RWPE1 (cell line): ENCODE measurements at regions not wholly inside any gene's neighbourhood (a gene's known extent, or its start where the extent isn't known, plus 50 kb on each side); places are given as distances from the start of the nearest gene placed in this dataset.

Source experiments
- CTCF ChIA-PET: fragments of 350-600 bp; sonication (Branson Sonifier 250); formaldehyde crosslinking; extraction: SDS; loops from one replicate; lab custom pipeline; 2021; lab: Yijun Ruan, JAX
- POLR2A ChIA-PET: fragments of 400-600 bp; formaldehyde crosslinking; extraction: SDS; loops from one replicate; lab custom pipeline; 2020; ENCODE audit warnings: antibody characterized with exemption; ENCODE audit not compliant: low non-redundant PET; lab: Yijun Ruan, JAX
- DNase-seq: peaks from one replicate; pipeline ENCODE4 v3.0.0; 2012; ENCODE audit warnings: low spot score
- H3K27ac ChIP-seq: fragments of 450-650 bp; 2 replicates; pipeline ENCODE4 v1.5.1; 2017
- CTCF ChIP-seq: fragments of 450-650 bp; conservative IDR thresholded peaks from 2 replicates; pipeline ENCODE4 v1.5.1; 2017; ENCODE audit warnings: low read depth, mild to moderate bottlenecking

- TF ChIP-seq CTCF: peak; percentile 86
- ChIA-PET CTCF (interaction anchor here (0.5 to 2.3 kb wide), 27 partner anchors 8 to 1995 kb away, joined by 3 to 18 read pairs (median 5); no protein-coding TSS in a partner anchor), POLR2A (no interaction called here)
- DNase-seq: peak; percentile 88
- no peak overlapping the region for H3K27ac ChIP-seq
These were observed 93.4 kb upstream of the CSF3R start for GRCh38 chr1:36576118-36576517.

GRCh38 chr1:36573445-36573844 is 90.7 kb upstream of the CSF3R start:
- no peak for DNase-seq
- TF ChIP-seq CTCF: no peak
- ChIA-PET CTCF (interaction anchor here (0.6 kb wide), 1 partner anchor 10 kb away, joined by 4 read pairs; no protein-coding TSS in a partner anchor), POLR2A (no interaction called here)
- H3K27ac ChIP-seq: no peak overlapping the region

GRCh38 chr1:36572906-36573305 is 90.2 kb upstream of the CSF3R start:
- no peak for TF ChIP-seq CTCF
- no peak for DNase-seq
- ChIA-PET POLR2A (no interaction called here), CTCF (interaction anchor here (0.6 to 0.7 kb wide), 5 partner anchors 10 to 1664 kb away, joined by 3 to 5 read pairs (median 4); no protein-coding TSS in a partner anchor)
- no peak overlapping the region for H3K27ac ChIP-seq

GRCh38 chr1:36572142-36572715 is 89.5 kb upstream of the CSF3R start:
- TF ChIP-seq CTCF: no peak
- CTCF ChIA-PET: interaction anchor here (0.6 to 0.9 kb wide), 4 partner anchors 459 to 1665 kb away, joined by 3 to 5 read pairs (median 4); no protein-coding TSS in a partner anchor
- POLR2A ChIA-PET: no interaction called here
- DNase-seq: no peak
- no peak overlapping the region for H3K27ac ChIP-seq

GRCh38 chr1:36571106-36571505 is 88.4 kb upstream of the CSF3R start:
- TF ChIP-seq CTCF: no peak
- no peak overlapping the region for H3K27ac ChIP-seq
- CTCF ChIA-PET: interaction anchor here (0.7 kb wide), 1 partner anchor 709 kb away, joined by 4 read pairs; no protein-coding TSS in a partner anchor
- POLR2A ChIA-PET: no interaction called here
- no peak for DNase-seq

GRCh38 chr1:36570478-36571060 is 87.9 kb upstream of the CSF3R start:
- no peak for DNase-seq
- no peak overlapping the region for H3K27ac ChIP-seq
- POLR2A ChIA-PET: no interaction called here
- CTCF ChIA-PET: interaction anchor here (0.5 to 0.8 kb wide), 2 partner anchors 11 to 939 kb away, joined by 4 read pairs; no protein-coding TSS in a partner anchor
- TF ChIP-seq CTCF: no peak
